Dedifferentiated amniotic fluid mesenchymal stem cell (primary cell): ENCODE measurements at regions not wholly inside any gene's neighbourhood (a gene's known extent, or its start where the extent isn't known, plus 50 kb on each side); places are given as distances from the start of the nearest gene placed in this dataset.

Experiments
- DNase-seq: peaks from one replicate; pipeline ENCODE4 v3.0.0-alpha.2; 2016; ENCODE audit errors: extremely low spot score

GRCh38 chr6:40312213-40313015, 274.8 kb downstream of the LRFN2 start:
- DNase-seq = no peak

DNA sequence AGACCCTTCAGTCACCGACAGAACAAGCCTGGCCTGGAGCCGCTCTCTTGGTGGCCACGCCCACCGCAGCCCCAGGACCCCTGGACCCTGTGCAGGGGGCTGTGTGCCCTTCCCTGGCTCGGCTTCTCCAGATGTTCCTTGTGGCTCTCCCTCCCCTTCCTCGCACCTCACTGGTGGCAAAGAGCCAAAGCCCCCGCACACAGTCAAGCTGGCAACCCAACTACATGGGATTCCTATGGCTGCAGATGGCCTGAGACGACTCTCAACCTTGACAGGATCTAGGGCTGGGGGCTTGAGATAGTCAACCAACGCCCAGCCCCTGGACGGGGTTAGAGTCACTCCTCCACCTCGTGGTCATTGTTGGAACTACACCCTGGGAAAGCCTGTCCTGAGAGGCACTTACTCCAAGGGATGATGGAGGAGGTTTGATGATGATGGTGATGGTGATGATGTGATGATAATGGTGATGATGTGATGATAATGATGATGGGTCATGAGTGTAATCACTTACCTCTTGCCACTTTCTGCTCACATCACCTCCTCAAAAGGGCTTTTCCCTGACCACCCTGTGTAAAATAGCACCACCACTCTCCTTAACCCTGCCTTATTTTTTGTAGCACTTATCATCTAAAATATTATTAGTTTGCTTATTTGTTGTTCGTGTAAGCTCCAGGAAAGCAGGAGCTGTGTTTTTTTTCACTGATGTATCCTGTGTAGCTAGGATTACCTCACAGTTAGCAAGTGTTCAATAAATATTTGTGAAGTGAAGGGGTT, 278.4 kb downstream of the LRFN2 start:
- DNase-seq = peak; percentile 16

- no peak for DNase-seq
Observed at GRCh38 chr6:40307712-40308111, 279.5 kb downstream of the LRFN2 start.

DNA sequence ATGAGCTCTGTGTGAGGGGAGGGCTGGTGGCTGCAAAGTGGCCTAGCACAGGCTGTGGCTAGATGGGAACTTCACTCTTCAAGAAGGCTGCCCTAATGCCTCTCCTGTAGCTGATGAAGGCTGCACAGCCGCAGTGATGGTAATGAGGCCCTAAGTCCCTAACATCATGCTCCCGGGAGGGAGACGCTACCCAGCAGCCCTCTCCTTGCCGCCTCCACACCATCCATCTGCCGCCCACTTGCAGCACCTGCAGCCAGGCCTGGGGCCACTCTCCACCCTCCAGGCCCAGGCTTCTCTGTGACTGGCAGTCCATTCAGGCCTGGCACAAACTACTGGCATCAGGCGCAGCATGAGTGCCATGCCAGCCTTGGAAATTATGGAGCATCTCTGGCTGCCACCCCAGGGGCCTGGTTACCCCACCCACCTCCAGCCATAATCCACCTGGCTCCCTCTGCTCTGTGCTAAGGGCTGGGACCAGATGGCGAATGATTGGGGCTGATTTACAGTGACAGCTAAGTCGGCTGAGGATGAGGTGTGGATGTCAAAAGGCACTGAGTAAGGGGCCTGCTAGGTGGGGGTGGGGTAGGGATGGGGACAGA, 284.2 kb downstream of the LRFN2 start:
- DNase-seq = no peak

- DNase-seq = no peak
Observed at GRCh38 chr6:40299681-40300080, 287.5 kb downstream of the LRFN2 start.

- no peak for DNase-seq
Observed at GRCh38 chr6:40298207-40298606, 289.0 kb downstream of the LRFN2 start.

- DNase-seq = no peak
Observed at GRCh38 chr6:40295251-40295950, 291.8 kb downstream of the LRFN2 start.

GRCh38 chr6:40293460-40294185, 293.5 kb downstream of the LRFN2 start:
- no peak for DNase-seq

GRCh38 chr6:40293060-40293459, 294.1 kb downstream of the LRFN2 start:
- no peak for DNase-seq

GRCh38 chr6:40290816-40291215, 296.3 kb downstream of the LRFN2 start:
- no peak for DNase-seq

GRCh38 chr6:40288919-40289318, 298.2 kb downstream of the LRFN2 start:
- no peak for DNase-seq

GRCh38 chr6:40287296-40287850, 299.8 kb downstream of the LRFN2 start:
- DNase-seq = no peak

- no peak for DNase-seq
Observed at GRCh38 chr6:40286721-40287120, 300.4 kb downstream of the LRFN2 start.

GRCh38 chr6:40285996-40286395, 301.2 kb downstream of the LRFN2 start:
- no peak for DNase-seq

- DNase-seq = no peak
Observed at GRCh38 chr6:40285535-40285934, 301.6 kb downstream of the LRFN2 start.

DNA sequence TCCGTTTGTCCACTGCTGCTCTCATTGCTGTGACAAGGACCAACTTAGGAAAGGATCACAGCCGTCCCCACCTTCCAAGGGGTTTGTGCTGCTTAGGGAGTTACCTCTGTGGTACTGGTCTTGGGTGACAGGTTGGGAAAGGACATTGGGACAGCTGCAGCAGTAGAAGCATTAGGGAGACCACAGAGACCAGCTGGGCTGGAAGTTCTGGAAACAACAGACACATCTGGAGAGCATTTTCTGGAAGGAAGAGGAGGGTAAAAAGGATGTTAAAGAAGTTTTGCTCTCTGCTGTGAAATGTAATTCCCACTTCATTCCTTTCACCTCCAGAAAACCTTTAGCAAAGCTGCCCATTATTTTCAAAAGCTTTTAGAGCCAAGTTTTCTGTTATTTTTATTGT, 304.2 kb downstream of the LRFN2 start:
- DNase-seq = no peak

- DNase-seq = no peak
Observed at GRCh38 chr6:40281402-40281801, 305.8 kb downstream of the LRFN2 start.

DNA sequence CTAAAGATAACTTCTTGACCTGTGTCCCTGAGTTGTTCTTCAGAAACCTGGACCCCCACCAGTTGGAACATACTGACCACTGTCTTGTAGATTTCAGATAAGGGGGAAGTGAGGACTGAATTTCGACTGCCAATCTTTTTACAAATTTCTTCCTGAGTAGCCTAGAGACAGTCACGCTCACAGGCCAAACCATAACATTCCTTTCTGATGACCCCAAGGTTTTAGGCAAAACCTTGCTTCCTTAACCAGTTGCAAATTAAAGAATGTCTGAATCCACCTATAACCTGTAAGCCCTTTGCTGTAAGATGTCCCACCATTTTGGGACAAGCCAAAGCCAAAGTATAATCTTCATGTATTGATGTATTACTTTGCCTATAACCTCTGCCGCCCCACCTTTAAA, 306.9 kb downstream of the LRFN2 start:
- no peak for DNase-seq

DNA sequence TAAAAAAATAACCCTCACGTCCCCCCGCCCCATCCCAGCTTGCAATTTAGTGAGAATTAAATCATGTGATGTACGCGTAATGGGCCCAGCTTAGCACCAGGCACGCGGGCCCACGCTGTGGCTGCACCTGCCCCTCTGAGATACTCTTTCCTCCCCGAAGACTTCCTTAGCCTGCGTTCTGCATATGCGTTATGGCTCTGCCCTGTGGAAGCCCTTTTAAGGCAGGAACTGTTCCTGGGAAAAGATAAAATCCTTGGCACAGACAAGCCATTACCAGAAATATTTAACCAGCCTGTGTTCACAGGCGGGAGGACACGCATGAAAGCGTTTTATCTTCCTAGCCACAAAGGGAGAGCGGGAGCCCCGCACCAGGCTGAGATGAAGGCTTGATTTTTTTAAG, 311.0 kb downstream of the LRFN2 start:
- DNase-seq = no peak

GRCh38 chr6:40274058-40274457, 313.1 kb downstream of the LRFN2 start:
- DNase-seq = no peak

- no peak for DNase-seq
Observed at GRCh38 chr6:40268614-40269013, 318.6 kb downstream of the LRFN2 start.
